IMR-90 (cell line): ENCODE measurements at regions not wholly inside any gene's neighbourhood (a gene's known extent, or its start where the extent isn't known, plus 50 kb on each side); places are given as distances from the start of the nearest gene placed in this dataset.

Experiments used
- ATAC-seq: fragments of 200-7000 bp; cut with Tn5 transposase; 2 replicates; pipeline ENCODE4 v1.9.1; 2020; ENCODE audit warnings: low read depth, mild to moderate bottlenecking, moderate library complexity
- BruUV-seq: library from RNA; stranded (reverse); fragments of 400-500 nt; replicated peaks from 2 replicates; lab custom pipeline; 2021; lab: Mats Ljungman, UMichigan
- CTCF ChIA-PET: fragments of 300-600 bp; formaldehyde crosslinking; extraction: SDS; loops from one replicate; lab custom pipeline; 2021; ENCODE audit warnings: antibody characterized with exemption; lab: Yijun Ruan, JAX
- POLR2A ChIA-PET: fragments of 300-600 bp; sonication (Branson Sonifier 250); formaldehyde crosslinking; loops from one replicate; lab custom pipeline; 2022; ENCODE audit warnings: antibody characterized with exemption; ENCODE audit not compliant: unreplicated experiment; lab: Charles Lee
- DNase-seq: peaks from one replicate; pipeline ENCODE4 v3.0.0; 2013
- H2AFZ ChIP-seq: replicated peaks from 2 replicates; pipeline ENCODE3; 2013; ENCODE audit warnings: low read length, mild to moderate bottlenecking; ENCODE audit not compliant: poor library complexity
- H2AK5ac ChIP-seq: 2 replicates; pipeline ENCODE4 v1.6.1; 2013; ENCODE audit warnings: low read depth, low read length, inconsistent platforms
- H2AK9ac ChIP-seq: replicated peaks from 2 replicates; pipeline ENCODE3; 2013; ENCODE audit warnings: mild to moderate bottlenecking, low read depth, low read length, moderate library complexity; ENCODE audit not compliant: poor library complexity
- H2BK120ac ChIP-seq: 2 replicates; pipeline ENCODE4 v1.6.1; 2013; ENCODE audit warnings: low read depth, low read length, inconsistent platforms
- H2BK15ac ChIP-seq: 3 replicates; pipeline ENCODE4 v1.6.1; 2013; ENCODE audit warnings: low read depth, low read length, inconsistent platforms
- H2BK20ac ChIP-seq: 2 replicates; pipeline ENCODE4 v1.6.1; 2013; ENCODE audit warnings: low read depth, mild to moderate bottlenecking, inconsistent platforms, low read length, moderate library complexity
- H2BK5ac ChIP-seq: 2 replicates; pipeline ENCODE4 v1.6.1; 2013; ENCODE audit warnings: mild to moderate bottlenecking, low read depth, low read length, inconsistent platforms; ENCODE audit not compliant: poor library complexity, severe bottlenecking
- H3K14ac ChIP-seq: replicated peaks from 2 replicates; pipeline ENCODE4 v1.6.1; 2013; ENCODE audit warnings: low read depth, low read length, inconsistent platforms
- H3K18ac ChIP-seq: 2 replicates; pipeline ENCODE4 v1.6.1; 2013; ENCODE audit warnings: low read depth, low read length, control low read depth
- H3K23ac ChIP-seq: 2 replicates; pipeline ENCODE4 v1.6.1; 2013; ENCODE audit warnings: low read depth, low read length, inconsistent platforms
- H3K27ac ChIP-seq: 2 replicates; pipeline ENCODE4 v1.5.1; 2013; ENCODE audit warnings: mild to moderate bottlenecking, control low read depth, low read length; ENCODE audit not compliant: insufficient read depth
- H3K27me3 ChIP-seq: 2 replicates; pipeline ENCODE4 v1.6.1; 2013; ENCODE audit warnings: low read length; ENCODE audit not compliant: control insufficient read depth, insufficient read depth
- H3K36me3 ChIP-seq: 2 replicates; pipeline ENCODE4 v1.6.1; 2013; ENCODE audit warnings: low read length, mixed read lengths; ENCODE audit not compliant: control insufficient read depth, insufficient read depth
- H3K4ac ChIP-seq: 2 replicates; pipeline ENCODE4 v1.6.1; 2013; ENCODE audit warnings: low read depth, low read length, inconsistent platforms
- H3K4me1 ChIP-seq: 2 replicates; pipeline ENCODE4 v1.6.1; 2013; ENCODE audit warnings: low read length, mixed read lengths; ENCODE audit not compliant: control insufficient read depth, insufficient read depth
- H3K4me2 ChIP-seq: 2 replicates; pipeline ENCODE4 v1.6.1; 2013; ENCODE audit warnings: low read depth, mild to moderate bottlenecking, control low read depth, low read length, moderate library complexity
- H3K4me3 ChIP-seq: 2 replicates; pipeline ENCODE4 v1.5.1; 2013; ENCODE audit warnings: low read depth, mild to moderate bottlenecking, control low read depth, low read length, moderate library complexity; ENCODE audit not compliant: insufficient read depth
- H3K56ac ChIP-seq: 2 replicates; pipeline ENCODE4 v1.6.1; 2013; ENCODE audit warnings: low read length, inconsistent platforms; ENCODE audit not compliant: insufficient read depth; ENCODE audit errors: extremely low read depth
- H3K79me1 ChIP-seq, 2 experiments: 2 replicates each; pipeline ENCODE4 v1.6.1; 2013; ENCODE audit warnings: low read length in 2 of 2, inconsistent platforms in 1 of 2, low read depth in 1 of 2
- H3K9ac ChIP-seq: 2 replicates; pipeline ENCODE4 v1.6.1; 2013; ENCODE audit warnings: low read depth, low read length, control low read depth
- H3K9me1 ChIP-seq: 2 replicates; pipeline ENCODE4 v1.6.1; 2013; ENCODE audit warnings: low read length, inconsistent platforms; ENCODE audit not compliant: insufficient read depth
- H3K9me3 ChIP-seq: 2 replicates; pipeline ENCODE4 v1.6.1; 2013; ENCODE audit warnings: low read length; ENCODE audit not compliant: control insufficient read depth, insufficient read depth
- H4K20me1 ChIP-seq: 2 replicates; pipeline ENCODE4 v1.6.1; 2013; ENCODE audit warnings: low read length, inconsistent platforms; ENCODE audit not compliant: insufficient read depth
- H4K5ac ChIP-seq: 2 replicates; pipeline ENCODE4 v1.6.1; 2013; ENCODE audit warnings: mild to moderate bottlenecking, low read depth, low read length, control low read depth
- H4K8ac ChIP-seq, 2 experiments: 2 replicates each; pipeline ENCODE4 v1.6.1; 2013; ENCODE audit warnings: low read depth in 2 of 2, low read length in 2 of 2, control low read depth in 1 of 2, inconsistent platforms in 1 of 2
- H4K91ac ChIP-seq: 2 replicates; pipeline ENCODE4 v1.6.1; 2013; ENCODE audit warnings: low read depth, low read length, inconsistent platforms; ENCODE audit not compliant: insufficient read depth
- SMC3 ChIP-seq: fragments of 150-350 bp; IDR thresholded peaks from 2 replicates; pipeline ENCODE4 v1.6.1; 2016; ENCODE audit warnings: low read depth, mild to moderate bottlenecking, antibody characterized with exemption, low read length, moderate library complexity
- WGBS, 2 experiments: methylation state at CpG; one replicate each; pipeline versions ENCODE4 v1.1.5 to v1.1.7; 2013; ENCODE audit warnings: missing lambda C conversion rate in 2 of 2; ENCODE audit not compliant: insufficient read length in 1 of 2; ENCODE audit errors: extremely low coverage in 2 of 2; 5-methylcytosine and 5-hydroxymethylcytosine counted together
- dilution Hi-C: fragments of 300-500 bp; cut with HindIII; formaldehyde crosslinking; loops from one replicate; pipeline ENCODE4 v1.14.3; 2018; ENCODE audit warnings: low sequenced_read_pairs; ENCODE audit not compliant: unreplicated experiment
- in situ Hi-C: fragments of 300-500 bp; cut with MboI; formaldehyde crosslinking; loops from 3 replicates; pipeline ENCODE4 v1.14.3; 2019; ENCODE audit warnings: low sequenced_read_pairs, inconsistent platforms, mixed read lengths
- intact Hi-C: fragments of 100-400 bp; cut with micrococcal nuclease; formaldehyde crosslinking; loops from 2 replicates; pipeline ENCODE4 v1.10.0; 2022

GRCh38 chr14:105839425-105840265, 313.3 kb downstream of the TMEM121 start:
- no peak overlapping the region for H2AK9ac ChIP-seq
- no peaks in the 10 kb centered on the region for H3K27me3 ChIP-seq
- no peak for TF ChIP-seq SMC3
- in situ Hi-C loops, result no loop called here
- H4K8ac ChIP-seq, result no peak overlapping the region
- no peak overlapping the region for H2BK120ac ChIP-seq
- H3K4ac ChIP-seq, result no peak overlapping the region
- no peak overlapping the region for H4K91ac ChIP-seq
- H3K56ac ChIP-seq, result no peak overlapping the region
- no peak overlapping the region for H3K14ac ChIP-seq
- no peak overlapping the region for H3K4me3 ChIP-seq
- ChIA-PET POLR2A (no interaction called here), CTCF (no interaction called here)
- H3K27ac ChIP-seq, result no peak overlapping the region
- no peaks in the 10 kb centered on the region for H3K79me1 ChIP-seq
- no peak overlapping the region for H2BK15ac ChIP-seq
- H2AFZ ChIP-seq, result no peak overlapping the region
- H3K4me2 ChIP-seq, result no peak overlapping the region
- no peaks in the 10 kb centered on the region for H4K20me1 ChIP-seq
- H2AK5ac ChIP-seq, result no peak overlapping the region
- peaks cover 70% of the 10 kb centered on the region for H3K9me3 ChIP-seq
- no TSS peak for BruUV-seq
- no peak for ATAC-seq
- H3K9ac ChIP-seq, result no peak overlapping the region
- no peak overlapping the region for H3K18ac ChIP-seq
- no peaks in the 10 kb centered on the region for H3K9me1 ChIP-seq
- H3K4me1 ChIP-seq, result no peaks in the 10 kb centered on the region
- H3K36me3 ChIP-seq, result no peaks in the 10 kb centered on the region
- intact Hi-C loops, result no loop called here
- dilution Hi-C loops, result no loop called here
- no peak overlapping the region for H4K5ac ChIP-seq
- DNase-seq, result no peak
- no peak overlapping the region for H3K23ac ChIP-seq
- 59% methylated on average over 9 of the region's 20 CpGs; no CpG with 5 or more reads in 1 of the 2 experiments for WGBS, 2 experiments
- no peak overlapping the region for H2BK5ac ChIP-seq
- H2BK20ac ChIP-seq, result no peak overlapping the region
